AG04450 (cell line): ENCODE measurements at regions not wholly inside any gene's neighbourhood (a gene's known extent, or its start where the extent isn't known, plus 50 kb on each side); places are given as distances from the start of the nearest gene placed in this dataset.
"Not testable (repeated sequence)": the region's sequence is repeated elsewhere in the genome, so short reads cannot be mapped to it uniquely, and the experiment has no call there.

Source experiments
- CTCF ChIA-PET: fragments of 300-600, 350-600 bp; formaldehyde crosslinking; extraction: SDS; loops from one replicate; lab custom pipeline; 2022; ENCODE audit warnings: antibody characterized with exemption, inconsistent platforms; lab: Charles Lee
- POLR2A ChIA-PET: fragments of 350-600 bp; formaldehyde crosslinking; extraction: SDS; loops from one replicate; lab custom pipeline; 2021; ENCODE audit warnings: antibody characterized with exemption, inconsistent platforms; lab: Yijun Ruan, JAX
- DNase-seq: peaks from one replicate; pipeline ENCODE4 v3.0.0-alpha.2; 2011; ENCODE audit warnings: low read depth, low spot score
- H3K27ac ChIP-seq: one replicate; pipeline ENCODE4 v1.5.1; 2012; ENCODE audit warnings: low read depth, low read length, control low read depth
- H3K27me3 ChIP-seq: one replicate; pipeline ENCODE4 v1.6.0; 2012; ENCODE audit warnings: low read length; ENCODE audit not compliant: control insufficient read depth, insufficient read depth
- H3K4me3 ChIP-seq: 2 replicates; pipeline ENCODE4 v1.5.1; 2011; ENCODE audit warnings: mild to moderate bottlenecking, low read depth, low read length, control low read depth
- H3K9me3 ChIP-seq: 2 replicates; pipeline ENCODE4 v1.5.1; 2012; ENCODE audit warnings: low read length; ENCODE audit not compliant: control insufficient read depth, insufficient read depth
- TF ChIP-seq, protein P1 (sequence below): IDR thresholded peaks from 2 replicates; pipeline ENCODE4 v1.5.1; 2011; ENCODE audit warnings: low read depth, low read length, control low read depth, inconsistent platforms

DNA sequence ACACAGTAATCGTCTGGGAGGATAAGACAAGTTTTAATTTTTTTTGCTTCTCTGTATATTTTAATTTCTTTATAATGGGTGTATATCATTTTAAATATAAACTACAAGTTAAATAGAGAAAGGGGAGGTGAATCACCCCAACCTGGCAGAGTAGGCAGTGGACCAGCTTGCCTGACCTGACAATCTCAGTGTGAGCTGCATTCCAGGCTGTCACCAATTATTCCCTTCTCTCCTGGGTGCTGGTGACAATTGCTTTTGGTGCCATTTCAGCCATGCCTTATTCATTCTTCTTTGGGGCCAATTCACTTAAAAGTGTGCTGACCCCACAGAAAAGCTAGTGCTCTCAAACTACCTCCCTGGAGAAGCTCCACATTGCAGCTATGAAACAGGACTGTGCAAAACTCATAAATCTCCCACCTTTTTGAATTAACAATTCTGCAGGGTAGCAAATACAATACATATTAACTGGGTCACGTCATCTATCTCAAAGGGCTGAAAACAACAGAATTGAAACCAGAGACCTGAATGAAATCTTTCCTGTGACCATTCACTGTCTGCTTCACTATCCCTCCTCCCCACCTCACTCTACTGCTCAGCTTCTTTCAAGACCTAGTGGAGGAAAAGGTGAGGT is 359.0 kb downstream of the HS3ST1 start:
- Histone ChIP-seq H3K4me3 (no peak overlapping the region), H3K9me3 (0 out of 2 replicates have a peak, but pooled peaks cover 3% of the 10 kb centered on the region), H3K27ac (no peak overlapping the region), H3K27me3 (no peaks in the 10 kb centered on the region)
- DNase-seq = no peak
- ChIA-PET POLR2A (no interaction called here), CTCF (no interaction called here)
- TF ChIP-seq, protein P1, sequence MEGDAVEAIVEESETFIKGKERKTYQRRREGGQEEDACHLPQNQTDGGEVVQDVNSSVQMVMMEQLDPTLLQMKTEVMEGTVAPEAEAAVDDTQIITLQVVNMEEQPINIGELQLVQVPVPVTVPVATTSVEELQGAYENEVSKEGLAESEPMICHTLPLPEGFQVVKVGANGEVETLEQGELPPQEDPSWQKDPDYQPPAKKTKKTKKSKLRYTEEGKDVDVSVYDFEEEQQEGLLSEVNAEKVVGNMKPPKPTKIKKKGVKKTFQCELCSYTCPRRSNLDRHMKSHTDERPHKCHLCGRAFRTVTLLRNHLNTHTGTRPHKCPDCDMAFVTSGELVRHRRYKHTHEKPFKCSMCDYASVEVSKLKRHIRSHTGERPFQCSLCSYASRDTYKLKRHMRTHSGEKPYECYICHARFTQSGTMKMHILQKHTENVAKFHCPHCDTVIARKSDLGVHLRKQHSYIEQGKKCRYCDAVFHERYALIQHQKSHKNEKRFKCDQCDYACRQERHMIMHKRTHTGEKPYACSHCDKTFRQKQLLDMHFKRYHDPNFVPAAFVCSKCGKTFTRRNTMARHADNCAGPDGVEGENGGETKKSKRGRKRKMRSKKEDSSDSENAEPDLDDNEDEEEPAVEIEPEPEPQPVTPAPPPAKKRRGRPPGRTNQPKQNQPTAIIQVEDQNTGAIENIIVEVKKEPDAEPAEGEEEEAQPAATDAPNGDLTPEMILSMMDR = no peak

DNA sequence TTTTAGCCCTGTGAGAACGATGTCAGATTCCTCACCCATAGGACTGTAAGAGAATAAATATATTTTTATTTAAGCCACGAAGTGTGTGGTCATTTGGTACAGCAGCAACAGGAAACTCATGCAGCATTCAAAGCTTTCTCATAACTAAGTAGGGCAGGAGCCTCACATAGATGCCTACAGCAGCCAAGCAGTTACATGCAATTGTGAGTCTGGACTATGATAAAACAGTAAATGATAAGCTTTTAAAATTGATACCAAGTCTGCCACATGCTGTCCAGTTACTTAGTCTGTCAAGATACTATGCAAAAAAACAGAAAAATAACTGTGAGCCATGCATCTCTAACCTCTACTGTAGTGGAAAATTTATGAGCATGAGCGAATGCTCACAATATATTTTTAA is 359.6 kb downstream of the HS3ST1 start:
- TF ChIP-seq, protein P1 = no peak

DNA sequence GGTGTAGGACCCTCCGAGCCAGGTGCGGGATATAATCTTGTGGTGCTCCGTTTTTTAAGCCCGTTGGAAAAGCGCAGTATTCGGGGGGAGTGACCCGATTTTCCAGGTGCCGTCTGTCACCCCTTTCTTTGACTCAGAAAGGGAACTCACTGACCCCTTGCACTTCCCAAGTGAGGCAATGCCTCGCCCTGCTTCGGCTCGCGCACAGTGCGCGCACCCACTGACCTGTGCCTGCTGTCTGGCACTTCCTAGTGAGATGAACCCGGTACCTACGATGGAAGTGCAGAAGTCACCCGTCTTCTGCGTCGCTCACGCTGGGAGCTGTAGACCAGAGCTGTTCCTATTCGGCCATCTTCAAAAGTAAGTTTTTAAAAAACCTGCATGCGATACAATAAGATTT is 362.1 kb downstream of the HS3ST1 start:
- CTCF ChIA-PET, H3K27me3 ChIP-seq, DNase-seq, H3K9me3 ChIP-seq, H3K27ac ChIP-seq, H3K4me3 ChIP-seq, POLR2A ChIA-PET: not testable (repeated sequence)

More for the DNA sequence above, 359.6 kb downstream of the HS3ST1 start:
- ChIA-PET POLR2A (no interaction called here), CTCF (no interaction called here)
- Histone ChIP-seq H3K9me3 (0 out of 2 replicates have a peak, but pooled peaks cover 3% of the 10 kb centered on the region), H3K27me3 (no peaks in the 10 kb centered on the region), H3K27ac (no peak overlapping the region), H3K4me3 (no peak overlapping the region)
- no peak for DNase-seq

DNA sequence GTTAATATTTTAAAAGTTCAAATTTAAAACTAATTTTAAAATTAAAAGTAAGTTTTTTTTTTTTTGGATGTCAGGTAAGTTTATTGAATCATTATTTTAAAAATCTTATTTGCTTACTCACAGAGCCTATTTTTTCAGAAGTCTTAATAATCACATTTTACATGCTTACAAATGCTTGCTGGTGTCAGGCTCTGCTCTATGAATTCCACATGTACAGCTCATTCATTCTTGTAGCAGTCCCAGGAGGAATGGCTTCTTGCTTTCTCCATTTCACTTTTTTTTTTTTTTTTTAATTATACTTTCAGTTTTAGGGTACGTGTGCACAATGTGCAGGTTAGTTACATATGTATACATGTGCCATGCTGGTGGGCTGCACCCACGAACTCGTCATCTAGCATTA is 368.1 kb downstream of the HS3ST1 start:
- H3K9me3 ChIP-seq, POLR2A ChIA-PET, H3K4me3 ChIP-seq, H3K27ac ChIP-seq, DNase-seq, H3K27me3 ChIP-seq, CTCF ChIA-PET: not testable (repeated sequence)

DNA sequence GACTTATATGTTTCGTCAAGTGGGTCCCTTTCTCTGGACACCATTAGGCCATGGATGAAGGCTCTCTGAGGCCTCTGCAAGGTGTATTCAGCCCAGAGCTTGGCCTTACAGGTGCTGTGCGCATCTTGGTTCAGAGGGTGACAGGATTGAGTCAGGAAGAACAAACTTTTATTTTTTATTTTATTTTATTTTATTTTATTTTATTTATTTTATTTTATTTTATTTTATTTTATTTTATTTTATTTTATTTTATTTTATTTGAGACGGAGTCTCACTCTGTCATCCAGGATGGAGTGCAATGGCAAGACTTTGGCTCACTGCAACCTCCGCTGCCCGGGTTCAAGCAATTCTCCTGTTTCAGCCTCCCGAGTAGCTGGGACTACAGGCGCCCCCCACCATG is 370.4 kb upstream of the CLNK start:
- H3K27ac ChIP-seq, DNase-seq, POLR2A ChIA-PET, CTCF ChIA-PET, H3K4me3 ChIP-seq, H3K27me3 ChIP-seq, H3K9me3 ChIP-seq: not testable (repeated sequence)

DNA sequence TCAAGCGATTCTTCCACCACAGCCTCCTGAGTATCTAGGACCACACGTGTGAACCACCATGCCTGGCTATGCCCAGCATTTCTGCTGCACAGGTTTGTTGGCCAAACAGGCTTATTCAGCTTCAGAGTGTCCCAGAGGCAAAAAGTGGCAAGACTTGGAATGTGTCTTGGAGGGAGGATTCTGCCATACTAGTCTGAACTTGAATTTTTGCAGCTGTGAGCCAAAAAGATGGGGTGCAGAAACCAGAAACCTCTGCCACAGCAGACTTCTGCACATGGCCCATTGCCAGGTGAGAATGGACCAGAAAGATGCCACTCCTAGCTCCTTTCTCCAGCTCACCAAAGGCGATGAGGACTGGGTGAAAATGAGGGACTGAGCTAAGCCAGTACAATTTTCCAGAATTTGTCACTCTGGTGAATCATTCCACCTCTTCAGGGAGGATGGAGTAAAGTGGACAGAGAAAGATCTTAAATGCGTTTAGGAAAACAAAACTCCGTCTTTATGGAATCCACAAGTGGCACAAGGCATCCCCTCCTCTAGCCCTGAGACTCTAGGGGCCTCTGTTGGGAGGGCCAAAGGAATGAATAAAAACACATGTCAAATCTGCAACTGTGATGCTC is 369.1 kb upstream of the CLNK start:
- CTCF ChIA-PET = no interaction called here
- Histone ChIP-seq H3K4me3 (no peak overlapping the region), H3K27me3 (no peaks in the 10 kb centered on the region), H3K27ac (no peak overlapping the region), H3K9me3 (no peaks in the 10 kb centered on the region)
- DNase-seq = no peak
- TF ChIP-seq, protein P1 = no peak
- POLR2A ChIA-PET = no interaction called here
